HG02840 (cell line): ENCODE measurements at regions not wholly inside any gene's neighbourhood (a gene's known extent, or its start where the extent isn't known, plus 50 kb on each side); places are given as distances from the start of the nearest gene placed in this dataset.

Experiments
- ATAC-seq: cut with Tn5 transposase; IDR thresholded peaks from one replicate; pipeline ENCODE4 v1.9.1; 2021; ENCODE audit warnings: mild to moderate bottlenecking, moderate library complexity, moderate number of reproducible peaks; ENCODE audit not compliant: unreplicated experiment, low FRiP score

DNA sequence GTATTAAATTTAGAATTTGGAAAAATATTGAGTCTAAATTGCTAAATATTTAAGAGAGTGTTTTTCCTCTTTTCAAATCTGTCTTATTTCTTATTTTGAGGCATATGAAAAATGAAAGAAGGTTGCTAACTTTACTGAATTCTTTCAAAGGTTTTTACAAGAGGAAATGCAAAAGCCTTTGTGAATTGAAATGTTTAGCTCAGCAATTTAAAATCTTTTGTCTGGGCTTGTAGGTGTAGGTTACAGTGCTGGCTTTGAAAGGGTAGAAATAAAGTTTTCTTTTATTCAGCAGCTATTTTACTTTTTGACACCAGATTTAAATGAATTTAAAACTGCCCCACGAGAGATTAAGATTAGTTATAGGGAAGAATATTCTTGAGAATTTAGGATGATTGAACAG, 192.0 kb downstream of the CDH7 start:
- no peak for ATAC-seq

DNA sequence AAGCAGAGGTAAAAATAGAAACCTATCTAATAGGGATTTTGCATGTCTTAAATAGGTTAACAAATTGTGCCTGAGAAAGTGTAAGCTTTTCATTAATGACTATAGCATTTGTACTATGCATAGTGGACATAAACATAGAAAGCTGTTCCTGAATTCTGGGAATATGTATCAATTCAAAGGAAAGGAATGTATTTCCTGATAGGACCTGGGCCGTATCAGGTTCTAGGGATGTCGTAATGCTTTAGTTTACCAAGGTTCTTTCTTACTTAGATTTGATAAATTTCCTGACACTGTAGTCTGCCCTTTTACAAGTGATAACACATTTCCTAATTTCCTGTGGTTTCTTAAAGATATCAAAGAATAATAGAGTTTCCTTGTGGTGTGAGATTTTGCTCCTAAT, 191.3 kb downstream of the CDH7 start:
- no peak for ATAC-seq

DNA sequence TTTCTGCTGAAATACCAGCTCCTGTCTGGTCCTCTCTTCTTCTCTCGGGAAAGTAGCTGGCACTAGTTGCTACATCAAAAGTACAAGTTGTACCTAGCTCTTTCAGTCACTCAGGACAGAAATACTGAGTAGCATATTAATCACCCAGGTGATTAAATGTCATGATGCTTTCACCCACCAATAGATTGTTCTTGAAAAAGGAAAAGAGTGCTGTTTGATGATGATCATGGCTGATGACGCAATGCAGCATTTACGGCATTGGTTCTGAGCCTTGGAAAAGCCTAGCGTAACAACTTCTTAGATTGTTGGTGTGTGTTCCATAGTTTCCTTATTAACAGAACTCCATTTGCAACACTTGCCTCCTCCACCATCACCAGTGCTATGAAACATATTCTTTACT, 190.7 kb downstream of the CDH7 start:
- ATAC-seq, result no peak
